ENCODE measurements at regions not wholly inside any gene's neighbourhood (a gene's known extent, or its start where the extent isn't known, plus 50 kb on each side); places are given as distances from the start of the nearest gene placed in this dataset.
A peak's percentile ranks its signal among the peaks of the same experiment; 100 is the strongest.

GRCh38 chr2:104703669-104704068, 150.2 kb upstream of the POU3F3 start:
- TF ChIP-seq SMC3 (conservative IDR thresholded peaks at IDR 0.05; ENCODE audit: poor library complexity) (peak; percentile 30), RAD21 (conservative IDR thresholded peaks at IDR 0.05) (peak; percentile 22), TAF1 (IDR thresholded peaks at IDR 0.05; ENCODE audit: low read depth) (no peak), CTCF (IDR thresholded peaks at IDR 0.05; ENCODE audit: poor library complexity, severe bottlenecking) (no peak), POLR2AphosphoS5 (IDR thresholded peaks at IDR 0.05) (peak; percentile 69), EP300 (conservative IDR thresholded peaks at IDR 0.05; ENCODE audit: poor library complexity, severe bottlenecking) (no peak), MXI1 (conservative IDR thresholded peaks at IDR 0.05; ENCODE audit: poor library complexity, severe bottlenecking) (no peak), REST (IDR thresholded peaks at IDR 0.05; ENCODE audit: borderline replicate concordance) (no peak), EZH2 (IDR thresholded peaks at IDR 0.05; ENCODE audit: borderline replicate concordance, insufficient read depth, low read length, poor library complexity, severe bottlenecking) (no peak)
- Histone ChIP-seq H3K4me2 (ENCODE audit: low read length) (peak overlapping the region; percentile 29), H3K4me3 (ENCODE audit: low read length) (peak overlapping the region; percentile 56), H2AFZ (ENCODE audit: low read depth, low read length) (no peak overlapping the region), H3K9me3 (ENCODE audit: low read length) (no peaks in the 10 kb centered on the region), H3K27me3 (ENCODE audit: insufficient read depth, low read depth, low read length) (no peaks in the 10 kb centered on the region), H3K9me2 (ENCODE audit: insufficient read depth, low read length) (no peaks in the 10 kb centered on the region), H3K9ac (ENCODE audit: low read length) (no peak overlapping the region), H4K20me1 (ENCODE audit: insufficient read depth) (no peaks in the 10 kb centered on the region), H3F3A (ENCODE audit: insufficient read depth, low read length, poor library complexity, severe bottlenecking) (peaks cover 13% of the 10 kb centered on the region), H3K36me3 (ENCODE audit: insufficient read depth, low read length) (no peaks in the 10 kb centered on the region), H3K79me2 (replicated peaks; ENCODE audit: insufficient read depth, low read length) (no peaks in the 10 kb centered on the region), H3K27ac (ENCODE audit: low read length) (peak overlapping the region; percentile 56)

GRCh38 chr2:104704496-104705245, 149.2 kb upstream of the POU3F3 start:
- H3K27me3 ChIP-seq (ENCODE audit: insufficient read depth, low read depth, low read length) = no peaks in the 10 kb centered on the region
- no peak overlapping the region for H3K4me3 ChIP-seq (ENCODE audit: low read length)
- H3K9me3 ChIP-seq (ENCODE audit: low read length) = no peaks in the 10 kb centered on the region
- H3K9ac ChIP-seq (ENCODE audit: low read length) = no peak overlapping the region
- no peaks in the 10 kb centered on the region for H3K9me2 ChIP-seq (ENCODE audit: insufficient read depth, low read length)
- peaks cover 13% of the 10 kb centered on the region for H3F3A ChIP-seq (ENCODE audit: insufficient read depth, low read length, poor library complexity, severe bottlenecking)
- no peaks in the 10 kb centered on the region for H3K79me2 ChIP-seq (replicated peaks; ENCODE audit: insufficient read depth, low read length)
- no peak overlapping the region for H2AFZ ChIP-seq (ENCODE audit: low read depth, low read length)
- no peaks in the 10 kb centered on the region for H4K20me1 ChIP-seq (ENCODE audit: insufficient read depth)
- peak overlapping the region; percentile 56 for H3K27ac ChIP-seq (ENCODE audit: low read length)
- H3K36me3 ChIP-seq (ENCODE audit: insufficient read depth, low read length) = no peaks in the 10 kb centered on the region
- no peak for TF ChIP-seq EP300 (conservative IDR thresholded peaks at IDR 0.05; ENCODE audit: poor library complexity, severe bottlenecking)
- TF ChIP-seq SMC3 (conservative IDR thresholded peaks at IDR 0.05; ENCODE audit: poor library complexity) = no peak
- TF ChIP-seq REST (IDR thresholded peaks at IDR 0.05; ENCODE audit: borderline replicate concordance) = no peak
- no peak for TF ChIP-seq CTCF (IDR thresholded peaks at IDR 0.05; ENCODE audit: poor library complexity, severe bottlenecking)
- TF ChIP-seq EZH2 (IDR thresholded peaks at IDR 0.05; ENCODE audit: borderline replicate concordance, insufficient read depth, low read length, poor library complexity, severe bottlenecking) = no peak
- TF ChIP-seq POLR2AphosphoS5 (IDR thresholded peaks at IDR 0.05) = no peak
- TF ChIP-seq MXI1 (conservative IDR thresholded peaks at IDR 0.05; ENCODE audit: poor library complexity, severe bottlenecking) = no peak
- TF ChIP-seq TAF1 (IDR thresholded peaks at IDR 0.05; ENCODE audit: low read depth) = no peak
- TF ChIP-seq RAD21 (conservative IDR thresholded peaks at IDR 0.05) = no peak
- no peak overlapping the region for H3K4me2 ChIP-seq (ENCODE audit: low read length)
